ENCODE measurements at regions not wholly inside any gene's neighbourhood (a gene's known extent, or its start where the extent isn't known, plus 50 kb on each side); places are given as distances from the start of the nearest gene placed in this dataset.

GRCh38 chr6:120202878-120203277 lies 853.3 kb upstream of the MAN1A1 start:
- H3K4me3 ChIP-seq (replicated peaks in 1 of 3; ENCODE audit: low read depth in 2 of 3, low read length in 3 of 3), result no peak overlapping the region
- H3K36me3 ChIP-seq (replicated peaks in 1 of 2; ENCODE audit: control insufficient read depth in 1 of 2, insufficient read depth in 2 of 2, low read length in 2 of 2), result no peaks in the 10 kb centered on the region
- H3K9ac ChIP-seq (ENCODE audit: insufficient read depth, low read length, poor library complexity, severe bottlenecking), result no peak overlapping the region
- no peaks in the 10 kb centered on the region for H4K20me1 ChIP-seq (ENCODE audit: insufficient read depth, low read length)
- H3K79me2 ChIP-seq (ENCODE audit: insufficient read depth, low read length), result no peaks in the 10 kb centered on the region
- no peak overlapping the region for H3K27ac Mint-ChIP-seq
- H3K4me1 Mint-ChIP-seq, result no peaks in the 10 kb centered on the region
- TF ChIP-seq CTCF (IDR thresholded peaks at IDR 0.05), result no peak
- H3K36me3 Mint-ChIP-seq, result no peaks in the 10 kb centered on the region
- no peak overlapping the region for H3K27ac ChIP-seq (ENCODE audit: low read depth in 1 of 2, low read length in 2 of 2)
- WGBS (ENCODE audit: insufficient coverage), result no CpG with 5 or more reads among the region's 1 CpG
- H3K27me3 ChIP-seq (ENCODE audit: control insufficient read depth in 2 of 2, insufficient read depth in 2 of 2, low read length in 2 of 2), result no peaks in the 10 kb centered on the region
- no peak overlapping the region for H2AFZ ChIP-seq (ENCODE audit: insufficient read depth, low read depth, low read length, poor library complexity, severe bottlenecking)
- no peak overlapping the region for H3K4me3 Mint-ChIP-seq
- no peak overlapping the region for H3K4me2 ChIP-seq (replicated peaks; ENCODE audit: extremely low read depth, low read length, poor library complexity, severe bottlenecking)
- intact Hi-C loops (cut with micrococcal nuclease), result no loop called here
- no peak for DNase-seq
- H3K27me3 Mint-ChIP-seq (ENCODE audit: low read depth in 3 of 3), result no peaks in the 10 kb centered on the region
- no peaks in the 10 kb centered on the region for H3K9me3 ChIP-seq (replicated peaks in 1 of 2; ENCODE audit: control insufficient read depth in 1 of 2, insufficient read depth in 1 of 2, low read length in 2 of 2)
- no peaks in the 10 kb centered on the region for H3K4me1 ChIP-seq (ENCODE audit: control insufficient read depth in 1 of 2, insufficient read depth in 2 of 2, low read length in 2 of 2)
- peaks cover 0 to 7% (median 4%) of the 10 kb centered on the region in 7 donors for H3K9me3 Mint-ChIP-seq

DNA sequence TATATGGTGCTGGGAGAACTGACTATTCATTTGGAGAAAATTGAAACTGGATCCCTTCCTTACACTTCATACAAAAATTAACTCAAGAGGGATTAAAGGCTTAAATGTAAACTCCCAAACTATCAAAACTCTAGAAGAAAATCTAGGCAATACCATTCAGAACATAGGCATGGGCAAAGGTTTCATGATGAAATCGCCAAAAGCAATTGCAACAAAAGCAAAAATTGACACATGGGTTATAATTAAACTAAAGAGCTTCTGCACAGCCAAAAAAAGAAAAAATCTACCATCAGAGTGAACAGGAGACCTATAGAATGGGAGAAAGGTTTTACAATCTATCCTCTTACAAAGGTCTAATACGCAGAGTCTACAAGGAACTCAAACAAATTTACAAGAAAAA lies 851.3 kb upstream of the MAN1A1 start:
- Histone ChIP-seq H3K36me3 (replicated peaks in 1 of 2; ENCODE audit: control insufficient read depth in 1 of 2, insufficient read depth in 2 of 2, low read length in 2 of 2) (no peaks in the 10 kb centered on the region), H3K4me1 (ENCODE audit: control insufficient read depth in 1 of 2, insufficient read depth in 2 of 2, low read length in 2 of 2) (no peaks in the 10 kb centered on the region), H3K4me2 (replicated peaks; ENCODE audit: extremely low read depth, low read length, poor library complexity, severe bottlenecking) (no peak overlapping the region), H3K9ac (ENCODE audit: insufficient read depth, low read length, poor library complexity, severe bottlenecking) (no peak overlapping the region), H4K20me1 (ENCODE audit: insufficient read depth, low read length) (no peaks in the 10 kb centered on the region), H3K9me3 (replicated peaks in 1 of 2; ENCODE audit: control insufficient read depth in 1 of 2, insufficient read depth in 1 of 2, low read length in 2 of 2) (no peaks in the 10 kb centered on the region), H3K4me3 (replicated peaks in 1 of 3; ENCODE audit: low read depth in 2 of 3, low read length in 3 of 3) (no peak overlapping the region), H3K27me3 (ENCODE audit: control insufficient read depth in 2 of 2, insufficient read depth in 2 of 2, low read length in 2 of 2) (no peaks in the 10 kb centered on the region), H3K27ac (ENCODE audit: low read depth in 1 of 2, low read length in 2 of 2) (no peak overlapping the region), H3K79me2 (ENCODE audit: insufficient read depth, low read length) (no peaks in the 10 kb centered on the region), H2AFZ (ENCODE audit: insufficient read depth, low read depth, low read length, poor library complexity, severe bottlenecking) (no peak overlapping the region)
- no peak overlapping the region for H3K27ac Mint-ChIP-seq
- no peaks in the 10 kb centered on the region for H3K36me3 Mint-ChIP-seq
- H3K4me1 Mint-ChIP-seq, result no peaks in the 10 kb centered on the region
- H3K9me3 Mint-ChIP-seq, result peaks cover 0 to 7% (median 4%) of the 10 kb centered on the region in 7 donors
- TF ChIP-seq CTCF (IDR thresholded peaks at IDR 0.05), result no peak
- H3K4me3 Mint-ChIP-seq, result no peak overlapping the region
- intact Hi-C loops (cut with micrococcal nuclease), result no loop called here
- no peak for DNase-seq
- no peaks in the 10 kb centered on the region for H3K27me3 Mint-ChIP-seq (ENCODE audit: low read depth in 3 of 3)
- WGBS (ENCODE audit: insufficient coverage), result no CpG with 5 or more reads among the region's 2 CpGs
